ENCODE measurements at regions not wholly inside any gene's neighbourhood (a gene's known extent, or its start where the extent isn't known, plus 50 kb on each side); places are given as distances from the start of the nearest gene placed in this dataset.
A peak's percentile ranks its signal among the peaks of the same experiment; 100 is the strongest.

DNA sequence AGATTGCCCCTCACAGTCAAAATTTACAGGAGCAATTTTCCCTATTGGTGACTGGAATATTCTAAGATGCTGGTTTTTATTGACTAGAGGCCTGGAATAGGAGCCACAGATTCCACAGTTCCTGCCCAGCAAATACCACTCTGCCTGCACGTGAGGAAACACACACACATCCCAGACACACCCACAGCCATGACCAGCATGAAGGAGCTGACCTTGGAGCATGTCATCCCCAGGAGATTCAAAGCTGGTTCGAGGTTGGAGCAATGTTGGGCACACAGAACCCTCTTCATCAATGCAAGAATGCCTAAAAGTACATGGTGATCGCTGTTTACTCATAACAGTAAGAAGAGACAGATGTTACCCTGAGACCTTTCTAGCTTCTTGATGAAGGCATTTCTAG, 244.6 kb upstream of the FOXQ1 start:
- intact Hi-C loops (cut with DNase I), result no loop called here
- Histone ChIP-seq H3K4me3 (no peak overlapping the region), H3K9me3 (no peaks in the 10 kb centered on the region)

DNA sequence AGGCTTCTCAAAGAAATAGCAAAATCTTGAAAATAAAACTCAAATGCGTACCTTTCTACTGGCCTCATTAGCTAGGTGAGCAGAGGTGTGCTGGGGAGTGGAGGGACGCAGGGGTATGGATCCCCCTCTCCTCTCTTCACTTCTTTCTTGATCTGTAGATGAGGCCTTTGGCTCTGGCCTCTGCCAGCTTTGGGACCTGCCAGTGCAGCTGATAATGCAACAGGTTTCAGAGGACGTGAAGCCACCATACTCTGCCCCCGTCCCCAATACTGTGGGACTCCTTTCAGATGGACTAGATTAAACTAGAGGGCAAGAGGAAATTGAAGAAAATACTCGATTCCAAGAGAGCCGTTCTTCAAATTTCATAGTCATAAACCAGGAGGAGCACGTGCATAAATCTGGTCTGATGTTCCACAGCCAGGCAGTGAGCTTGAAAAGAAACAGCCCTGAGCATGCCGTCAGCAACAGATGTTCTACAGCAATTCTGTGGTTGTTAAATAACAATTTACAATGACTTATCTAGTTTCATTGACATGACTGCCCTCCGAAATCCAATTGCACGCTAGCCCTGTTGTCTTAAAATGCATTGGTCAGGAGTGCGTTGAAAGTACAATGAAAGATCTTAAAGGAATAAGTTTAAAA, 245.3 kb upstream of the FOXQ1 start:
- WGBS, 2 donors, result 76 to 84% methylated on average over 11 of the region's 11 CpGs
- Histone ChIP-seq H3K4me3 (no peak overlapping the region), H3K4me1 (peaks cover 0 to 36% (median 14%) of the 10 kb centered on the region in 3 donors), H3K27ac (no peak overlapping the region), H3K9me3 (no peaks in the 10 kb centered on the region), H3K36me3 (no peaks in the 10 kb centered on the region), H3K27me3 (no peaks in the 10 kb centered on the region)
- DNase-seq, result no peak
- intact Hi-C loops (cut with DNase I), result no loop called here
- TF ChIP-seq, protein P1, sequence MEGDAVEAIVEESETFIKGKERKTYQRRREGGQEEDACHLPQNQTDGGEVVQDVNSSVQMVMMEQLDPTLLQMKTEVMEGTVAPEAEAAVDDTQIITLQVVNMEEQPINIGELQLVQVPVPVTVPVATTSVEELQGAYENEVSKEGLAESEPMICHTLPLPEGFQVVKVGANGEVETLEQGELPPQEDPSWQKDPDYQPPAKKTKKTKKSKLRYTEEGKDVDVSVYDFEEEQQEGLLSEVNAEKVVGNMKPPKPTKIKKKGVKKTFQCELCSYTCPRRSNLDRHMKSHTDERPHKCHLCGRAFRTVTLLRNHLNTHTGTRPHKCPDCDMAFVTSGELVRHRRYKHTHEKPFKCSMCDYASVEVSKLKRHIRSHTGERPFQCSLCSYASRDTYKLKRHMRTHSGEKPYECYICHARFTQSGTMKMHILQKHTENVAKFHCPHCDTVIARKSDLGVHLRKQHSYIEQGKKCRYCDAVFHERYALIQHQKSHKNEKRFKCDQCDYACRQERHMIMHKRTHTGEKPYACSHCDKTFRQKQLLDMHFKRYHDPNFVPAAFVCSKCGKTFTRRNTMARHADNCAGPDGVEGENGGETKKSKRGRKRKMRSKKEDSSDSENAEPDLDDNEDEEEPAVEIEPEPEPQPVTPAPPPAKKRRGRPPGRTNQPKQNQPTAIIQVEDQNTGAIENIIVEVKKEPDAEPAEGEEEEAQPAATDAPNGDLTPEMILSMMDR (IDR thresholded peaks at IDR 0.05), result no peak
- no peak for TF ChIP-seq POLR2A (IDR thresholded peaks at IDR 0.05)

More for the DNA sequence above, 244.6 kb upstream of the FOXQ1 start:
- no peak for TF ChIP-seq POLR2A (IDR thresholded peaks at IDR 0.05)
- TF ChIP-seq, protein P1 (IDR thresholded peaks at IDR 0.05), result no peak
- DNase-seq, result no peak
- Histone ChIP-seq H3K4me1 (peaks cover 0 to 37% (median 14%) of the 10 kb centered on the region in 3 donors), H3K27me3 (no peaks in the 10 kb centered on the region), H3K27ac (no peak overlapping the region), H3K36me3 (no peaks in the 10 kb centered on the region)
- 83 to 87% methylated on average over 3 of the region's 3 CpGs for WGBS, 2 donors

DNA sequence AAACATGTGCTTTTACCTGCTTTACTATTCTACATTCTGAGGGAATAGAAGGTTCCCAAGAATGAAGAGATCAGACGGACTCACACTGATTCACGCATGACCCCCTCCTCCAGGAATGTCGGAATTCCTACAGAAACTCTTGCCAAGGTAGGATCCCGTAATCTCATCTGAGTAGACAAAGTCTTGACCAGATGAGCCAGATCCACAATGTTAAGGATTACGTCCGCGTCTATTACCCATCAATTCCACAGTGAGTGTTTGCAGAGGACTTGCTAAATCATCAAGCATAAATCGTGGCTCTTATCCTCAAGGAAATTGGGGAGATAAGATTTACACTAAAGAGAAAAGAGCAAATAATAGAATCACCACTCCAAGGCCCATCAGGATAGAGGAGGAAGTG, 245.9 kb upstream of the FOXQ1 start:
- TF ChIP-seq, protein P1 (IDR thresholded peaks at IDR 0.05), result no peak
- TF ChIP-seq POLR2A (IDR thresholded peaks at IDR 0.05), result no peak
- Histone ChIP-seq H3K36me3 (no peaks in the 10 kb centered on the region), H3K27ac (no peak overlapping the region), H3K4me1 (peaks cover 0 to 32% (median 14%) of the 10 kb centered on the region in 3 donors), H3K4me3 (no peak overlapping the region), H3K9me3 (no peaks in the 10 kb centered on the region), H3K27me3 (no peaks in the 10 kb centered on the region)
- intact Hi-C loops (cut with DNase I), result no loop called here
- WGBS, 2 donors, result 89 to 93% methylated on average over 8 of the region's 8 CpGs
- DNase-seq, result no peak

DNA sequence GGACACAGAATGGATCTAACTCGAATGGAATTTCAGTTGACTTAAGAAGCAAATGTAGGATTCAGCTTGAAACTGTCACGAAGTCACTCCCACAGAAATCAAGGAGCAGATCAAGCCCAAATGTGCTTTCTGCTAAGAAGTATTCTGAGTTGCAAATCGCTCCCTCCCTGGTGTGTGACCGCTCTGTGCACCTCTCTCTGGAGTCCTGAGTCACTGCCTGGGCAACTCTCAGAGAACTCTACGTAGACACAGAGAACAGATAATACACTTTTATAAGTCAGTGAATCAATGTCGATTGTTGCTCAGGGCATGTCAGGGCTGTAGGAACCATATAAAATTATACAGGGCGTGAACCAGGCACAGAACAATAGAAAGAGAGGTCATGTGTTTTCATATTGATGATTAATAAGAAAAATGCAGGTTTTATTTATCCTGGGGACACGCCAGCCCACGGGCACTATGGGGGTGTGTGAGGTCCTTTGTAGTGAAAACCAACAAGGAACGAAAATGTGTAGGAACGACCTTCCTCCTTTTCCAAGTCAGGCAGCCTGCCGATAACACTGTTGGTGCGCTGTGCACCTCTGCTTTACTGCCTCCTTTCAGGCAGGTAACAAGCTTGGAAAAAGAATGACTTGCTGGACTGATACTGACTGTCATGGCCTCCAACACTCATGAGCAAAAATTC, 248.1 kb upstream of the FOXQ1 start:
- intact Hi-C loops (cut with DNase I), result no loop called here
- H3K27me3 ChIP-seq, result no peaks in the 10 kb centered on the region
- H3K4me3 ChIP-seq, result no peak overlapping the region
- TF ChIP-seq, protein P1 (IDR thresholded peaks at IDR 0.05), result no peak
- TF ChIP-seq POLR2A (IDR thresholded peaks at IDR 0.05), result no peak
- peaks cover 0 to 27% (median 14%) of the 10 kb centered on the region in 3 donors for H3K4me1 ChIP-seq
- WGBS, 2 donors, result 29 to 32% methylated on average over 11 to 13 of the region's 13 CpGs
- H3K36me3 ChIP-seq, result no peaks in the 10 kb centered on the region
- H3K27ac ChIP-seq, result peak overlapping the region; percentile 60 to 79 (median 65)
- H3K9me3 ChIP-seq, result no peaks in the 10 kb centered on the region
- no peak for DNase-seq

DNA sequence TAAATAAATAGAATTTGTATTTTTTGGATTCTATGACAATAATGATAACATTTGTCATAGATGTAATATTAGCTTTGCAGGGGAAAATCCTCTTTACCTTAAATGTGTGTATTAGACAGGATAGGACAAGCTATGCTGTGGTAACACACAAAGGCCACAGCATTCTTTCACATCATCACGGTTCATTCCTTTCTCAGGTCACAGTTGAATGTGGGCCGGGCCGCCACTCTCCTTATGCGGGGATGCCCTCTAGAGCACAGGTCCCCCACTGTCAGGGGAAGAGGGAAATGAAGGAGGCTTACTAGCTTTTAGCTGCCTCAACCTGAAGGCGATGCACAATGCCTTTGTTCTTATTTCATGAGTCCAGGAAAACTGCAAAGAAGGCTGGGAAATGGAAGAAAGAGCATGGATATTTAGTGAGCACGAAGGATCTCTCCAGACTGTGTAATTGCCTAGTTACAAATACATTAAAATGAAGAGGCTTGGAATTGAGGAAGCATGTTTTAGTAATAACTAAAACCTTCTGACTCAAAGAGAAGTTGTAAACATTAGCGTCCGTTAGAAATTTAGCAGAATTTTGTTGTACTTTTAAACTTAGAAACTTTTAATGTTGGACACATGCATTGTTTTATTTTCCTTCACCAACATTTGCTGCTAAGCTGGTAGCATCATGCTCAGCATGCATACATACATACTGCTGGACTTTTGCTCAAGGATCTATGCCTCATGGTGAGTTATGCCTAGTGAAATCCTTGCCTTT, 248.9 kb upstream of the FOXQ1 start:
- peak overlapping the region in 3 of 4 donors; percentile 63 to 79 (median 65) for H3K27ac ChIP-seq
- no peak for DNase-seq
- no peaks in the 10 kb centered on the region for H3K9me3 ChIP-seq
- no peak overlapping the region for H3K4me3 ChIP-seq
- intact Hi-C loops (cut with DNase I), result no loop called here
- H3K27me3 ChIP-seq, result no peaks in the 10 kb centered on the region
- WGBS, 2 donors, result 66 to 70% methylated on average over 8 of the region's 8 CpGs
- H3K4me1 ChIP-seq, result peaks cover 0 to 27% (median 14%) of the 10 kb centered on the region in 3 donors
- TF ChIP-seq POLR2A (IDR thresholded peaks at IDR 0.05), result no peak
- TF ChIP-seq, protein P1 (IDR thresholded peaks at IDR 0.05), result no peak
- no peaks in the 10 kb centered on the region for H3K36me3 ChIP-seq

All from esophagus squamous epithelium (tissue), 5 donors.